GM12878 (cell line): ENCODE measurements at regions not wholly inside any gene's neighbourhood (a gene's known extent, or its start where the extent isn't known, plus 50 kb on each side); places are given as distances from the start of the nearest gene placed in this dataset.

Experiments used
- ATAC-seq: fragments of 200-7000 bp; cut with Tn5 transposase; 3 replicates; pipeline ENCODE4 v1.9.1; 2020; ENCODE audit warnings: mild to moderate bottlenecking, moderate library complexity
- BruUV-seq: library from RNA; stranded (reverse); fragments of 400-500 nt; replicated peaks from 2 replicates; lab custom pipeline; 2021; lab: Mats Ljungman, UMichigan
- CTCF ChIA-PET: fragments of 300-600 bp; sonication (Branson Sonifier 250); formaldehyde crosslinking; extraction: SDS; loops from one replicate; lab custom pipeline; 2021; ENCODE audit warnings: inconsistent platforms; lab: Yijun Ruan, JAX
- POLR2A ChIA-PET: fragments of 350-600 bp; formaldehyde crosslinking; extraction: SDS; loops from one replicate; lab custom pipeline; 2021; ENCODE audit warnings: inconsistent platforms; lab: Charles Lee
- RAD21 ChIA-PET: fragments of 300-600 bp; sonication (Branson Sonifier 250); formaldehyde crosslinking; loops from one replicate; lab custom pipeline; 2023; ENCODE audit warnings: antibody characterized with exemption; ENCODE audit not compliant: unreplicated experiment; lab: Charles Lee
- SMC1A ChIA-PET: fragments of 300-600 bp; sonication (Branson Sonifier 250); formaldehyde crosslinking; loops from one replicate; lab custom pipeline; 2023; ENCODE audit not compliant: unreplicated experiment, uncharacterized antibody; lab: Charles Lee
- DNase-seq: peaks from one replicate; pipeline ENCODE4 v3.0.0-alpha.2; 2011; ENCODE audit warnings: low read depth, low spot score
- FAIRE-seq: peaks from 3 replicates; lab custom pipeline; 2011; peaks lifted over from hg19 to GRCh38; lab: Jason Lieb, UNC
- H2AFZ ChIP-seq: 2 replicates; pipeline ENCODE4 v1.6.0; 2011; ENCODE audit warnings: low read depth, low read length, control low read depth; ENCODE audit not compliant: control insufficient read depth
- H3K27ac ChIP-seq: 2 replicates; pipeline ENCODE4 v1.5.1; 2011; ENCODE audit warnings: control low read depth; ENCODE audit not compliant: control insufficient read depth, insufficient read depth
- H3K27me3 ChIP-seq, 2 experiments: replicated peaks in 1 of 2; 2 replicates each; pipeline versions ENCODE4 v1.6.0 to v1.6.1; 2011; ENCODE audit warnings: low read length in 1 of 2; ENCODE audit not compliant: control insufficient read depth in 2 of 2, insufficient read depth in 2 of 2
- H3K36me3 ChIP-seq, 2 experiments: 2 replicates each; pipeline ENCODE4 v1.5.1; 2011; ENCODE audit warnings: low read length in 1 of 2; ENCODE audit not compliant: control insufficient read depth in 2 of 2, insufficient read depth in 2 of 2
- H3K4me1 ChIP-seq: 2 replicates; pipeline ENCODE4 v1.6.1; 2011; ENCODE audit warnings: mild to moderate bottlenecking, low read length, moderate library complexity, mixed read lengths; ENCODE audit not compliant: control insufficient read depth, insufficient read depth
- H3K4me2 ChIP-seq: 2 replicates; pipeline ENCODE4 v1.6.0; 2011; ENCODE audit warnings: control low read depth; ENCODE audit not compliant: control insufficient read depth, insufficient read depth
- H3K4me3 ChIP-seq: fragments of 200-600 bp; sonication (generic); 2 replicates; pipeline ENCODE4 v1.5.1; 2016
- H3K79me2 ChIP-seq: 2 replicates; pipeline ENCODE4 v1.6.0; 2011; ENCODE audit warnings: low read length; ENCODE audit not compliant: control insufficient read depth, insufficient read depth
- H3K9ac ChIP-seq: 2 replicates; pipeline ENCODE4 v1.8.0; 2011; ENCODE audit warnings: low read length, control low read depth, mixed read lengths; ENCODE audit not compliant: control insufficient read depth, insufficient read depth
- H3K9me3 ChIP-seq: replicated peaks from 3 replicates; pipeline ENCODE4 v1.5.1; 2011; ENCODE audit warnings: mild to moderate bottlenecking, low read length; ENCODE audit not compliant: control insufficient read depth, insufficient read depth
- H4K20me1 ChIP-seq: 2 replicates; pipeline ENCODE4 v1.6.0; 2011; ENCODE audit not compliant: control insufficient read depth, insufficient read depth
- BCLAF1 ChIP-seq: fragments of 450-650 bp; IDR thresholded peaks from 2 replicates; pipeline ENCODE4 v1.6.1; 2017; ENCODE audit warnings: antibody characterized with exemption, mild to moderate bottlenecking, moderate library complexity
- BMI1 ChIP-seq: fragments of 450-650 bp; IDR thresholded peaks from 2 replicates; pipeline ENCODE4 v1.6.1; 2016; ENCODE audit warnings: mild to moderate bottlenecking, moderate library complexity, borderline replicate concordance
- NRF1 ChIP-seq: conservative IDR thresholded peaks from 2 replicates; pipeline ENCODE4 v1.6.1; 2011; ENCODE audit warnings: mild to moderate bottlenecking, low read depth, low read length, improper control_type of control experiment
- RB1 ChIP-seq: fragments of 450-650 bp; formaldehyde crosslinking; IDR thresholded peaks from 2 replicates; pipeline ENCODE4 v1.6.1; 2017; ENCODE audit warnings: mild to moderate bottlenecking, borderline replicate concordance
- SIN3A ChIP-seq: IDR thresholded peaks from 2 replicates; pipeline ENCODE4 v1.6.1; 2012; ENCODE audit warnings: low read depth, low read length, improper control_type of control experiment
- STAT1 ChIP-seq: fragments of 450-650 bp; conservative IDR thresholded peaks from 2 replicates; pipeline ENCODE4 v1.6.1; 2014; ENCODE audit warnings: antibody characterized with exemption, mild to moderate bottlenecking
- ZBED1 ChIP-seq: IDR thresholded peaks from 2 replicates; pipeline ENCODE4 v1.6.1; 2016; ENCODE audit warnings: borderline replicate concordance
- ZZZ3 ChIP-seq: IDR thresholded peaks from 2 replicates; pipeline ENCODE4 v1.6.1; 2011; ENCODE audit warnings: low read depth; ENCODE audit not compliant: control insufficient read depth, insufficient read length
- in situ Hi-C: fragments of 300-500 bp; cut with MboI; formaldehyde crosslinking; loops from 9 replicates; pipeline ENCODE4 v1.14.3; 2018; ENCODE audit warnings: mixed read lengths
- intact Hi-C: fragments of 100-400 bp; cut with micrococcal nuclease; formaldehyde crosslinking; loops from one replicate; pipeline ENCODE4 v1.14.2; 2022; ENCODE audit not compliant: unreplicated experiment

- no peak overlapping the region for H3K4me3 ChIP-seq
- ChIA-PET RAD21 (no interaction called here), CTCF (interaction anchor here (2.0 kb wide), 1 partner anchor 16 kb away, joined by 5 read pairs; no protein-coding TSS in a partner anchor), SMC1A (interaction anchor here (0.7 to 1.5 kb wide), 3 partner anchors 9 to 368 kb away, joined by 3 to 6 read pairs (median 3); no protein-coding TSS in a partner anchor), POLR2A (no interaction called here)
- BruUV-seq, result no TSS peak
- FAIRE-seq, result no peak
- H3K4me2 ChIP-seq, result no peak overlapping the region
- ATAC-seq, result no peak
- TF ChIP-seq ZBED1, result no peak
- no peak for TF ChIP-seq SIN3A
- no peak for TF ChIP-seq ZZZ3
- no peak for TF ChIP-seq STAT1
- TF ChIP-seq RB1, result no peak
- TF ChIP-seq BMI1, result no peak
- TF ChIP-seq NRF1, result no peak
- TF ChIP-seq BCLAF1, result no peak
- no peaks in the 10 kb centered on the region for H3K9me3 ChIP-seq
- no peak overlapping the region for H3K9ac ChIP-seq
- no peaks in the 10 kb centered on the region for H3K4me1 ChIP-seq
- in situ Hi-C loops (no loop called here), intact Hi-C loops (no loop called here)
- no peaks in the 10 kb centered on the region for H4K20me1 ChIP-seq
- H3K27ac ChIP-seq, result no peak overlapping the region
- no peaks in the 10 kb centered on the region for H3K36me3 ChIP-seq
- H3K27me3 ChIP-seq, result no peaks in the 10 kb centered on the region
- no peaks in the 10 kb centered on the region for H3K79me2 ChIP-seq
- no peak for DNase-seq
- no peak overlapping the region for H2AFZ ChIP-seq
Measured at GRCh38 chr4:23041501-23041900, 348.8 kb downstream of the GBA3 start.
